Activated CD4-positive, alpha-beta T cell treated with anti-CD3 and anti-CD28 coated beads for 24 hours (primary cell): ENCODE measurements at regions not wholly inside any gene's neighbourhood (a gene's known extent, or its start where the extent isn't known, plus 50 kb on each side); places are given as distances from the start of the nearest gene placed in this dataset.

ENCODE experiments used
- DNase-seq, 2 donors: peaks; one replicate each; pipeline ENCODE4 v3.0.0-alpha.2; 2020; ENCODE audit warnings: low read depth in 2 of 2

DNA sequence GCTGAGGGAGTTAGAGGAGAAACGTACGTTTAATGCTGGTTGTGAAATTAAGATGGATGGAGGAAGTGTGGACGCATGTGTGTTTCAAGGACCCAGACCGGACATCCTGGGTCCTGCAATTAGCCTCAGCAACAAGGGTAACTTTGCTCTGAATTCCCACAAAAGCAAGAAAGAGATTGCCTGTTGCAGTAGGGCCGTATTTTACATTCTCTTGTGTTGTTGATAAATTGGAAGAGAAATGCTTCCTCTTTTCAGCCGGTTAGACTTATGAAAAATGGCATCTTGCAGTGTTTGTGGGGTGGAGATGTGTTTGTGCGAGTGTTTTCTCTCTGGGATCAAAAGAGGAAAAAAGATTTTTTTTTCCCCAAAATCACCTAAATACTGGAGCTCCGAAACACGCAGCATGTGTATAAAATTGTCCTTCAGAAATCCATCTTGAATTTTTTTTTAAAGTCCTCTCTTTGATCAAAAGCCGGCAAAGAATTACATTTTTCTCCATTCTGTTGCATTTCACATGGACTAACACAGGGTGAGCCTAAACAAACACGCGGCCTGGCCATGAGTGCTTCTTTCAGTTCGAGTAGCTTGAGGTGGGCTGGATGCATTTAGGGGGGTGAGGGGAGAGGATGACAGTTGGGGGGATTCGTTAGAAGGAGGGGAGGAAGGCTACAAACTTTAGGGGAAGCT is 251.6 kb downstream of the C16orf95 start:
- no peak for DNase-seq

DNA sequence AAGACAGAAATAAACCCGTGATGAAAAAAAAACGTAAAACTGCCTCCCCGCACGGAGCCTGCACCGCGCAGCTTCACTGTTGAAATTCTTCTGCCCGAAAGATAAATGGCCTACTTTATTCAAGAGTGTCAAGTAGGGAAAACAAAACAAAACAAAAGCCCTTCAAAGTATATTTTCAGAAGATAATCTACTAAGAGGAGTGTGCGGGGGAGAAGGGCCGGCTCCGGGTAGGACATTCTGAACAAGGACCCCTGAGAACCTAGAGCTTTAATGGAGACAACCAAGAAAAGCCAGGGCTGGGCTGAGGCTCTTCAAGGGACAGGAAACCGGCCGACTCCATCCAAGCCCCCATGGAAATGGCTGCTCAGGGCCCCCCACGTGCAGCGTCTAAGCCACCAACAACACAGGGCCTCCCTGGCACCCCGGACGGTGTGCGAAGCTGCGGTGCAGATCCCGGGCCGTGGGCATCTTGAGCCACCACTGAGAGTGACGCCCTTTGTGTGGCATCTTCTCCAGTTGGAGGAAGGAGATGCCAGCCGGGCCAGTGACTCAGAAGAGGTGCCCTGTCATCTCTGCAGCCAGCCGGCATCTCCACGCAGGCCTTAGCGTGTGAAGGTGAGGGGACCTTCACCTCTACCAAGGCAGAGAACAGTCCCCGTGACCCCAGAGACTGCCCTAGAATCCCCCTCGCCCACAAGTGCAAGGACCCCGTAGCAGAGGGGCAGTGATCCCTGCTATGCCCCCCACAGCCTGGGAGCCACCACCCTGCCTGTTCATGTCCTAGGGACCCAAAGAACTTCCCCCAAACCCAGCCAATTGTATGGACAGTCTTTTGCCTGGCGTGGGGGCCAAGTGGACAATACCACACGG is 250.8 kb downstream of the C16orf95 start:
- DNase-seq, result no peak

DNA sequence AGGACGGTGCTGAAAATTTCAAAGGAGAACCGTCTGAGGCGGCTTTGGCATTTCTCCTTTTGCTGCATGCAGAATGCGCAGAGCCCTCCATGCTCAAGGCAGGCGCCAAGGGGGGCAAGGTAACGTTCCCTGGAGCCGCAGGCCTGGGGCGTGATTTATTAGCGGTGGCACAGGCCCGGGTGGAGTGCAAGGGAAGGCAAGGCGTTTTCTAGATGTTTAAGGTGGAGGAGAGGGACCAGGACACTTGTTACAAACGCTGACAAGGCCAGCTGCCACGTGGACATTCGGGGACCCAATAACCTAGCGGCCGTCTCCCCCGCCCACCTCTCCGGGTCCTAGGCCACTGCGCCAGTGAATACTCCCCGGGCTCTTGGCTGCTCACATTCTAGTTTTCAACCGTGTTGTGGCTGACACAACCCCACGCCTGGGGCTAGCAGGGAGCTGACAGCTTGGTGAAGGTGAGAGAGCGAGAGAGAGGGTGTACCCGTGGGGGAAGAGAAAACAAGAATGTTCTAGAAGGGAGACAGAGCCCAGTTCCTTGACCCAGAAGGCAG is 250.1 kb downstream of the C16orf95 start:
- no peak for DNase-seq

DNA sequence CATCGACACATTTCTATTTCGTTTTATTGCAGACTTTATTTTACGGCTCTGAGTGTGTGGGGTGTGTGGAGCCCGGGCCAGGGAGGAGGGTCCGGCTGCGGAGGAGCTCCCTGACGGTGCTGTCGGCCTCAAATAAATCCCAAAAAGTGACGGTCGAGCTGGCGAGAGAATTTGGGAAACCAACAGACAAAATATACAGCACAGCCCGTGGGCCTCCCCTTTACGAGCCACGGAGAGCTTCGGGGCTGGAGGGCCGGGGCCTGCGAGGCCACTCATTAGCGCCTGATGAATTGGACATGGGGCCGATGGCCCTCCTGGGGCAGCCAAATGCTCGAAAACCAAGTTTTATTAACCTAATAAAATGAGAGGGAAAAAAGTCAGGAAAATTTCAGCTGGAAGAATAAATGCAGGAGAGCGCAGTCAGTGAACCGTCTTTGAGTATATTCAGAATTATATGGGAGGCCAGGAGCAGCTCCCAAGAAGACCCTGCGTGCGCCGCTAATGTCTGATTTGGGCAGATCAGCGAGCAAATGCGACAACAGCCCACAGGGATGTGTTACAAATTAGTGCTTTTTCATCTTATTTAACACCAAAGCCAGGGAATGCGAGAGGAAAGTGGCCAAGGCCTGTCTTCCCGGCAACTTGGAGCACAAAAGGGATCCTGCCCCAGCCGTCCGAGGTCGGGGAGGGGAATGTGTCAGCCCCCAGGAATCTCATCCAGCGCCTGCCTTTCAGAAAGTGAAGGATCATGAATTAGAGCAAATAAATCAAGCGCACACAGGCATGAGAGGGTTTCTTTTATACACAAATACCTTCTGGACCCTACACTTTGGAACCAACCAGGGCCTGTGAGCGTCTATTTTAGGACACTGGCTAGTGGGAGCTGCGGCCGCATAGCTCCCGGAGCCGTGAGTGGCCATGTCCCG is 249.1 kb downstream of the C16orf95 start:
- no peak for DNase-seq

DNA sequence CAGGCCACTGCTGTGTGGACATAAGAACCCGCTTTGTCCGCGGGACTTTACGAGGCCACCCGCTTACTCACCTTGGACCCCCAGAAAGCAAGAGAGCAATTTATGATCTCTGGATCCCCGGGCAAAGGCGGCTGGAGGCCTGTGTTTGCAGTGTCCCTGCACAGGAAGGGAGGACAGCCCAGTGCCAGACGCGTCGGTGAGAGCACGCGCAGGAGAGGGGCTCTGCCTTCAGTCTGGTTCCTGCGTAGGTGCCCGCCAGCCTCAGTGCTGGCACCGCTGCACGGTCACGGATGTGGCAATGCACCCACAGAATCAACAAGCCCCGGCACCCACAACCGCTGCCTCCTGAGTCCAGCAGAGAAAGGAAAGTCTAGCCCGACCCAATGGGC is 248.4 kb downstream of the C16orf95 start:
- DNase-seq, result no peak

DNA sequence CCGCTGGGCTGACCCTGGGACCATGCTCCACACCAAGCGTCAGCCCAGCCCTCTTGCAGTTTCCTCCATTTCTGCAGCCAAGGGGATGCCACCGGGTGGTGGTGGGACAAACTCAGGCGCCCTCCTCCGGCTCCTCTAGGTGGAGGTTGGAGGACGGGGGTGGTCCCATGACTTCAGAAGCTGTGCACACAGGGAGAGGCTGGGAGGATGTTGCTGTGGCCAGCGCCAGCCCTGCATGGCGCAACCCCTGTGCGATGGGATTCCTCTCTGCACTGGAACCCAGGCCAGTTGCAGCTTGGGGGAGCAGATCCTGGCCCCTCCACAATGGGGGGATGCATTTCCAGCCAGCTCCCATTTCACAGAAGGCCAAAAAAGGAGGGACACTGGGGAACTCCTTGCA is 246.5 kb downstream of the C16orf95 start:
- no peak for DNase-seq

DNA sequence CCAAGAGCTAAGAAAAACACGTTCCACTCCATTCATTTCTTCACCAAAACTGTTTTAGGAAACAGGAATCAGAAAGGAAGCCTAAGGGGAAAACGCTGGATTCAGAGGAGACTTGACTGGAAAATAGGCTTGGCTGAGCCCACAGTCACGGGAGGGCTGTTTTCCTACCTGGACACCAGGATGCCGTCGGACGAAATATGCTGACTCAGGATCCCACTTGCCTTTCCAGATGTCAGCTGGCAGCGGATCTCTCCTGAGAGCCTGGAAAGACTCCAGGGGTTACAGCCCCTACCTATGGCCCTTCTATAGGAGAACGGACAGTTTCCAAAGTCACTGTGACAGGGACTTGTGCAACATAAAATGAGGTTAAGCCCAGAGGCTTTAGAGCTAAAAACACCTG is 245.1 kb downstream of the C16orf95 start:
- no peak for DNase-seq

DNA sequence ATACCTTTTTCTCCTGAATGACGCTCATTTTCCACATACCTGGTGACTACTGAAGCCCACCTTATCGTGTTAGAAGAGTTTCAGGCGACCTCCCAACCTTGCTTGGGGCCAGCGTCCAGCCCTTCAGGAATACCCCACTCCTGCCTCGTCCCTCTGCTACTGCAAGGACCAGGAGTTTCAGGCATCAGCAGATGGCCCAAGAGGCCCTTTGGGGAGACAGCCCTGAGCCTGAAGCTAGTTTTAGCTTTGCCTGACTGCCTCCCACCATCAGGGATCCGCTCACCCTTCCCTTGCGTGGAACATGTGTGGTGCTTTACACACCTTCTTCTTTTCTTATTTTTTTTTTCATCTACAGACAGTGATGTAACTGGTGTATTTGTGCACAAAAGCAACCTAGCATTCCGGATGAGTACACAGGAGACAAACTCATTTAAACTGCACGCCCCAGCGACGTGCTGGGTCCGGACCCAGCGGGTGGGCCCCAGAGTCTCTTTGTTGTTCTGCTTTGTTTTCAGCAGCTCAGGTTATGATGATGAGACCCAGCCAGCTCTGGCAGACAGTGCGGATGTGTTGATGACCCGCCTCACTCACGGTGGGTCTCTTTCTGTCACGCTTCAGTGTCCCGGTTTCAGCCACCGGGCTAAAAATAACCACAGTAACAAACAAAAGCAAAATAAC is 242.4 kb downstream of the C16orf95 start:
- DNase-seq, result no peak

DNA sequence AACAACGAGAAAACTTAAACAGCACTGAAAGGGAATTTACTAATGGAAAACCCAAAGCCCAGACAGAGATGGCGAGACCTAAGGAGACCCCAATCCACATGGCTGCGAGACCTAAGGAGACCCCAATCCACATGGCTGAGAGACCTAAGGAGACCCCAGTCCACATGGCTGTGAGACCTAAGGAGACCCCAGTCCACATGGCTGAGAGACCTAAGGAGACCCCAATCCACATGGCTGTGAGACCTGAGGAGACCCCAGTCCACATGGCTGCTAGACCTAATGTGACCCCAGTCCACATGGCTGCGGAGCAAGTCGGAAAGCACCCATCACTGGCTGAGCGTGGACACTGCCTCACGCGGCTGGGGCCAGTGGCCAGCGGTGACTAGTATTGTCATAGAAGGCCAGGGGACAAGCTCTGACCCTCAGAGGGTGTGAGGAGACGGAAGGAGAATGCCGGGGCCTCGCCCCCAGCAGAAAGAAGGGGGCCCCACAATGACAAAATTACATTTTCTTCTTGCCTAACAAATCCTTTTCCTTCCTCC is 241.8 kb downstream of the C16orf95 start:
- DNase-seq, result no peak

DNA sequence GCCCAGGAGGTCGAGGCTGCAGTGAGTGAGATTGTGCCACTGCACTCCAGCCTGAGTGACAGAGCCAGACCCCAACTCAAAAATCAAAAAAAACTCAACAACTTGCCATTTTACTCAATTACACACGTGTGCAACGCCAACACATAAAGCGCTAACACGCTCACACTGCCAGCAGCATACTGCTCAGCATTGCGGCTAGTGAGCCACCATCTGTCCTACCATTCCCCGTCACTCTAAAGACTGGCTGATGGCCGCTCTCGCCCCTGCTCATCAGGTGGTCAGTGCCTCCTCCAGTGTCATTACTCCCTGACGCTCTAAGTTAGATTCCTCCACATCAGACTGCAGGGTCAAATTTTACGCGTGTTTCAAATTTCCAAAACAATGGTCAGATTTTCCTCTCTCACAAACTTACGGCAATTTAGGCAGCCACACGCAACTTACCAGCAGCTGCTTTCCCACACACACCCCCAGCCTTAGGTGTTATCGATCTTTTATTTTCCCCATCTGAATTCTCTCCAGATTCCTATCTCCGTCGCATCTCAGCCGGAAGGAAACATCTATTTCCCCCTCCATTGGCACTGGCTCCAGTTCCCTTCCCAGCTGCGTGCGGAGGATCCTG is 240.8 kb downstream of the C16orf95 start:
- DNase-seq, result no peak

DNA sequence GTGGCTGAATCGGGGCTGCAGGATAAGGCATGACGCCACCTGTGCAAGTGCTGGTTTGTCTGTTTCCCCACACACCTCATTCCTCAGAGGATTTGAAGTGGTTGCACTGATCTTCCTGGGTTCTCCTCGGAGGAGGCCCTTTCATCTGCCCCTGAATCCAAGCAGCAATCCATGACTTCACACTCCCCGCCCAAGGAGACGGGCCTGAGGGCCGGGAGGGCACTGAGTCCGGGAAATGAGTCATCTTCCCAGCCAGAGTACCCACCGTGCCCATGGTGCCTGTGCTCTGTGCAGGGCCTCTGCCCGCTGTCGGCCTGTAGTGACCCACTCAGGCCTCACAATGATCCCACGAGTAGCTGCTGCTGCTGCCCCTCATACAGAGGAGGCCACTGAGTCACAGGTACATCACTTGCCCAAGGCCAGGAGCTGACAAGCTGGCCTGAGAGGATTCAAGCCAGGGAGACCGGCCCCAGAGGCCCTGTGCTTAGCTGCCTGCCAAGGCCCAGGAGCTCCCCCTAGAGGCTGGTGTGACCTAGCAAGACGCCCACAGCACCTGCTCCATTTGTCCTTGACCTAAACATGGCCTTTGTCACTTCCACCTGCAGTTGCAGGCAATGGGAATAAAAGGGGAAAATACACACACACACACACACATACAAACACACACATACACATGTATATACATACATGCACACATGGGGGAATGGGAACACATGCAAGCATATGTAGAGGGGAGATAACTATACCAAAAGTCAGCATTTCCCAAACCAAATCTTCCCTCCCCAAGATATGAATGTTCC is 240.0 kb downstream of the C16orf95 start:
- peak; percentile 16 to 38 for DNase-seq

DNA sequence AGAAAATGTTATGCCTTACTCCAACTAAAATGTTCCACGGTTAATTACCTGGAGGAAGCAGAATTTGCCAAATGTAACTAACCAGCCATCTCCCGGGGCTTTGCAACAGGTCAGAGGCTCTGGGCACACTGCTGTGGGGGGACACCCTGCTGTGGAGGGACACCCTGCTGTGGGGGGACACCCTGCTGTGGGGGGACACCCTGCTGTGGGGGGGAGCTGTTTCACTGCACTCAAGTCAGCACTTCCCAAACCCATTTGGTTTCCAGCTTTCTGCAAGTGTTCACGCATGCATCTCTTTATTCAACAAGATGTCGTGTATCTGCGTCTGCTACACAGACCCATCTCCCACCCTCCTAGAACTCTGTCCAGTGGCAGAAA is 239.5 kb downstream of the C16orf95 start:
- DNase-seq, result no peak

DNA sequence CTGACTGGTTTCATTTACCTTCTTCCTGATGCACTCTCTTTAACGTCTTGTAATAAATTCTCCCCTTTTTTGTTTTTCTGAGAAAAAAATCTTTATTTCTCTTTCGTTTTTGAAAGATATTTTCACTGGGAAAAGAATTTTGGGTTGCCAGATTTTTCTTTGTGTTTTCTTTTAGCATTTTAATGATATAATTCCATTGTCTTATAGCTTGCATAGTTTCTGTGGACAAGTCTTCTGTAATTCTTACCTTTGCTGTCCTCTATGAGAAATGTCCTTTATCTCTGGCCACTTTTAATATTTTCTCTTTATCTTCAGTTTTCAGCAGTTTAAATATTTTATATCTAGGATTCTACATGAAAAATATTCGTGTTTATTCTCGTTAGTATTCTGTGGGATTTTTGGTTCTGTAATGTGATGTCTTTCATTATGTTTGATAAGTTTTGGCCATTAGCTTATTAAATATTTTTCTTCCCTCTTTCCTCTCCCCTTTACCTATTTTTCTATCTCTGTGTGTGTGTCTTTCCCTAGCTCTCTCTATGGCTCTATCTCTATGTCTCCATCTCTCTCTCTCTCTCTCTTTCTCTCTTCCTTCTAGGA is 236.5 kb downstream of the C16orf95 start:
- no peak for DNase-seq

DNA sequence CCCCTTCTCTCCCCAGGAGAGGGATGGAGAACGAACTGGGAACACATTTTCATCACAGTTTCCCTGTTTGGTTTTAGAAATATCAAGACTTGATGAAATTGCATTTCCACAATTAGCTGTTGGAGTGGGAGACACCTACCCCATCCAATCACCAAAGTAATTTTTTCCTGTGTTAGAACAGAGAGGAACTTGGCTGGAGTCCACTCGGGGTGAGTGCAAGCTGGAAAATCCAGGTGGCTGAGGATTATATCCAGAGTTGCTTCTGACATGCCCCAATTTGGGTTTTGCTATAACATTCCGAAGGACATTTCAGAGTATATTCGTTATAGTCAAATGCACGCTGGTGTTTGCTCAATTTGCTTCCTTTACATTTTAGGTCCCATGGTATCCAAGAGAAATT is 231.8 kb downstream of the C16orf95 start:
- no peak for DNase-seq

DNA sequence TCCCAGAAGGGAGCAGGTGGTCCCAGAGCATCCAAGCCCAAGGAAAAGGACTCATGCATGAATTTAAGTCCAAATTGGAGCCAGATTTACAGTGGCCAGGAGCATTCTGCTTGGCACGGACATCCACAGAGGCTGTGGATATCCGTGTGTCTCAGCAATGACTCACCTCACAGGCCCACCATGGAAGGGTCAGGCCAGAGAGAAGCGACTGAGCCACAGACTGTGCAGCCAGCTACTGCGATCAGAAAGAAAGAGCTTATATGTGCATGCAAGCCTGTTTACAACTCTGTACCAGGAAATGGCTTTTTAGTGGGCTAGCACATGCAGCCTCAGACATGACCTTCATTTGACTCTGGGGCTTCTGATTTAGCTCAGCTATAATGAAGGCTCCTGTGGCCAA is 231.0 kb downstream of the C16orf95 start:
- no peak for DNase-seq

DNA sequence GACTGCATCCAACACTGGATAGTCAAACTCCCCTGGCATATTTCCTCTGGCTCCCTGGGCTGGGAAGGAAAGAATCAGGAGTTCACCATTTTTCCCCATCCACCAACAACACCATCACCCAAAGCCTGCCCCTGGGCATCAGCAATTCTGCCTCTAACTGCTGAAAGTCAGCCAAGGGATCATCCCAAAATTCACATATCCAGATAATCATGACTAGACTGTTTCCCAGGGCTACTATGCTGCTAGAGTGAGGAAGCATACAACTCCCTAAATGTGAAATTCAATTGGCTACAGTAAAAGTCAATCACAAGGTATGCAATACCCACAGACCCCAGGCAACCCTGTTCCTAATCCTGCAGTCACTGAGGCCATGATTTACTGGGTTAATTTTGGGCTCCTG is 230.6 kb downstream of the C16orf95 start:
- no peak for DNase-seq

DNA sequence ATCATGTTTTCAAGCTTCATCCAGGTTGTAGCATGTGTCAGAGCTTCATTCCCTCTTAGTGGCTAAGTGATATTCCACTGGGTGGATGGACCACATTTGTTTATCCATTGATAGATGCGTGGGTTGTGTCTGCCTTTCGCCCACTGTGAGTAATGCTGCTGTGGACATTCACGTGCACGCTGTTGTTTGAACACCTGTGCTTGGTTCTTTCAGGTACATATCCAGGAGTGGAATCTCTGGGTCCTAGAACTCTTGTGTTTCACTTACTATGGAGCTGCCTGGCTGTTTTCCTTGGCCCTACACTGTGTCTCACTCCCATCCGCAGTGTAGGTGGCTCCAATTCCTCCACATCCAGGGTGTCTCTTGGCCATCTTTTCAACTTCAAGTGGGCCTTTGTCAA is 224.2 kb downstream of the C16orf95 start:
- DNase-seq, result no peak

DNA sequence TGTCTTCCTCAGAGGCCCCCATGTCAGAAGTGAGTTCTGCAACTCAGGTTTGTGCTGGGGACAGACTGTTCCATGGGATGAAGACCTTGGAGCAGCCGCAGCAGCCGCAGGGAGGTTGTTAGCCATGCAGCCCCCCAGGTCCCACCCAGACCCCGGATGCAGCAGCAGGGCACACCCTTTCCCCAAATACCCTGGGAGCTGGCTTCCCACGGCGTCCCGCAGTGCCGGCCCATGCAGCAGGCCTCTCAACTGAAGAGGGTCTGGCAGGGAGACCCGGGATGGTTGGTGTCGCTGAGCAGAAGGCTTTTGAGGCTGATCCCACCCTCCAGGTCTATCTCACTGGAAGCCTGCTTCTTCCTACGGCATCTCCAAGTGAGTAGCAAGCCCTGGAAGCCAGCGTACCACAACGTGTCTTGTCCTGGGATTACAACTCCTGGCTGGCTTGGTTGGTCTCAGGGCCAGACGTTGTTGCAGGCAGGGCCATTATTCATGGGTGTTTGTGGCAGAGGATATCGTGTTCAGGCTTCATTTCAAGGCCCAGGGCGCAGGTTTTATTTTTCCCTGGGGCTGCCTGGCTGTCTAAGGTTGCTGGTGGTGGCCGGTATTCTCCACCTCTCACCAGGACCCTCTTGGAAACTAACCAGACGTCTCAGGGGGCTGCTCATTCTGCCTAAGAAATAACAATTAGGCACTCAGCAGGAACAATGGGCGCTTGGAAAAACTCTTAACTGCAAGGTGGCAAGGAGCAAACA is 223.2 kb downstream of the C16orf95 start:
- no peak for DNase-seq

DNA sequence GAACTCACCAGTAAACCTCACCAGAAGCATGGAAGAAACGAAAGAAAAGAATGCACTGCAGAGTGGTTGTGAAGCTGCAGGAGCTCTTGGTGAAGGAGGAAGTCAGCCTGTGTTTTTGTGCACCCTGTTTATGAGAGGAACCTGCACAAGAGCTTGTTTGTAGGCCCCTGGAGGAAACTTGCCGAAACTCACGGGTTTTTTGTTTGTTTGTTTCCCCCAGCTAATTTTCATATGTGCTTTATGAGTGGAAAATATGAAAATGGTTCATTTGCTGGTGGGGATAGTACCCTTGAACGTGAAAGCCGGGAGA is 222.7 kb downstream of the C16orf95 start:
- DNase-seq, result no peak
